IPS-20b (cell line): ENCODE measurements at regions not wholly inside any gene's neighbourhood (a gene's known extent, or its start where the extent isn't known, plus 50 kb on each side); places are given as distances from the start of the nearest gene placed in this dataset.

Experiments used
- H3K27ac ChIP-seq: one replicate; pipeline ENCODE4 v1.5.1; 2013; ENCODE audit warnings: low read length
- H3K27me3 ChIP-seq: 2 replicates; pipeline ENCODE4 v1.6.1; 2013; ENCODE audit warnings: mild to moderate bottlenecking, low read length, inconsistent platforms; ENCODE audit not compliant: insufficient read depth
- H3K36me3 ChIP-seq: 2 replicates; pipeline ENCODE4 v1.6.1; 2013; ENCODE audit warnings: low read depth, mild to moderate bottlenecking, inconsistent platforms, low read length, moderate library complexity; ENCODE audit not compliant: insufficient read depth
- H3K4me1 ChIP-seq: 2 replicates; pipeline ENCODE4 v1.6.1; 2013; ENCODE audit warnings: mild to moderate bottlenecking, control low read depth, inconsistent platforms, low read length, moderate library complexity; ENCODE audit not compliant: insufficient read depth
- H3K4me3 ChIP-seq: 2 replicates; pipeline ENCODE4 v1.5.1; 2013; ENCODE audit warnings: mild to moderate bottlenecking, low read length, inconsistent platforms
- H3K9ac ChIP-seq: 2 replicates; pipeline ENCODE4 v1.6.1; 2013; ENCODE audit warnings: low read depth, mild to moderate bottlenecking, inconsistent platforms, low read length, moderate library complexity
- H3K9me3 ChIP-seq: 2 replicates; pipeline ENCODE4 v1.6.1; 2013; ENCODE audit warnings: mild to moderate bottlenecking, low read depth, low read length, inconsistent platforms; ENCODE audit not compliant: insufficient read depth

DNA sequence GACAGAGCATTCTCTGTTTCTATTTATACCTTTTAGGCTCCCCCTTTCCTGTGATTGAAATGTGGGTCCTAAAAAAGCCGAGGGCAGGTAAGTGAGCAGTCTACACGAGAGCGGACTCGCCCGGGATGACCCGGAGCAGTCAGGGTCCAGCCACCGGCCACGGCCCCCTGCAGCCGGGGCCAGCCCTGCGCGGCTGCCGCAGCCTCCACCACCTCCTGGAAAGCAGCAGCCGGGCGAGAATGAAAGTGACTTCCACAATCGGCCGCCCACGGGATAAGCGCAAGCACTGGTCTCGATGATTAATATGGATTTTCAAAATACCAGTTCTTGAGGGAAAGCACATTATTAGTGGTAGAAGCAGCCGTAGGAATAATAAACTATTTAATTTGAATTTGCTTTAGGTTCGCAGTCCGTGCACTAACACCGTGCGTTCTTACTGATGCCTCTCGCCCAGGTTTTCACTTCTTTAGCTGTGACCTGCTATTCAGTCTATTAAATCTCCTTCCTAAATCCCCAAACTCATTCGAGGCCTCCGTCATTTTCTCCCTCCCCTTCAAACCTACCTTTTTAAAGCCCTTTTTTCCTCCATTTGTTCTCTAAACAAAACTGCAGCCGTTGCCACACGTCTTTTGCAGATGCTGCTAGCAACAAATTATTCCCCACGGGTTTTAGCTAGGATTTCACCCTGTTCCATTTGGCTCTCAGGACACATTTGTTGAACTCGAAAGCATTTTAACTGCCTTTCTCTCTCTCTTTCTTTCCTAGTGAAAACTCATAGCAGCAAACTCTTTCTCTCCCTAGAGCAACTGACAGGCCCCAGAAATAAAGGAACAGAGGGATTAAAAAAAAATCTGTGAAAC lies 1015.1 kb upstream of the PIK3C3 start:
- Histone ChIP-seq H3K4me1 (no peaks in the 10 kb centered on the region), H3K9ac (no peak overlapping the region), H3K9me3 (no peaks in the 10 kb centered on the region), H3K4me3 (no peak overlapping the region), H3K27me3 (no peaks in the 10 kb centered on the region), H3K27ac (no peak overlapping the region), H3K36me3 (no peaks in the 10 kb centered on the region)

DNA sequence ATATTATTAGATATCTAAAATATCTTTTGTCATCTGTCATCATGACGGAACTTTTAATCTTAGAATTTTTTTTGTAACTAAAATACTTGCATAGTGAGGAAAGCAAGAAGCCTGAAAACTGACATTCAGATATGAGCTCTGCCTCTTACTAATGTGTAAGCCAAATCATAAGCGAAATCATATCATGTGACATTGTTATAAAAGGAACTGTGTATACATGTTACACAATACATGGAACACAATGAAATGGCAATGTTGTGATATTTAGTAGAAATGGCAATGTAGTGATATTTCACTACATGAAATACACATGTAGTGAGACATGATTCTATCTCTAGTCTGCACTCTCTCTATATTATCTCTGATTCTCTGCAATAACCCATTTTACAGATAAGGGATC lies 1016.4 kb upstream of the PIK3C3 start:
- H3K27ac ChIP-seq: no peak overlapping the region
- no peaks in the 10 kb centered on the region for H3K9me3 ChIP-seq
- H3K27me3 ChIP-seq: no peaks in the 10 kb centered on the region
- H3K9ac ChIP-seq: no peak overlapping the region
- H3K4me3 ChIP-seq: no peak overlapping the region
- no peaks in the 10 kb centered on the region for H3K4me1 ChIP-seq
- no peaks in the 10 kb centered on the region for H3K36me3 ChIP-seq

DNA sequence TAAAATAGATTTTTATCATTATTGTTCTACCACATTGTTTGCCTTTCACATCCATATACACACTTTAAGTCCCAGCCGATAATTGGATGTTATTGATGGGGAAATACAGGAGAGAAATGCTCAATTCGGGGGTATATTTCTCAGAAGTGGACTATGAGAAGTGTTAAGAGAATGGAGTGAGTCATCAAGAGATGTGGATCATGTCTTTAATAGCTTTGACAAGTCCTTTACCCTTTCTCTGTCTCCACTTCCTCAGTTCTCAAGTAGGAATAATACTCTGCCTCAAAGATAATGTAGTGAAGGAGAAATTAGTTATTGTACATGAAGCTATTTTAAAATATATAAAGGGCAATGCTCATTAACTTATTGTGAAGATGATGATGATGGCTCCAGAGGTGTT lies 1017.6 kb upstream of the PIK3C3 start:
- Histone ChIP-seq H3K27me3 (no peaks in the 10 kb centered on the region), H3K4me1 (no peaks in the 10 kb centered on the region), H3K27ac (no peak overlapping the region)

DNA sequence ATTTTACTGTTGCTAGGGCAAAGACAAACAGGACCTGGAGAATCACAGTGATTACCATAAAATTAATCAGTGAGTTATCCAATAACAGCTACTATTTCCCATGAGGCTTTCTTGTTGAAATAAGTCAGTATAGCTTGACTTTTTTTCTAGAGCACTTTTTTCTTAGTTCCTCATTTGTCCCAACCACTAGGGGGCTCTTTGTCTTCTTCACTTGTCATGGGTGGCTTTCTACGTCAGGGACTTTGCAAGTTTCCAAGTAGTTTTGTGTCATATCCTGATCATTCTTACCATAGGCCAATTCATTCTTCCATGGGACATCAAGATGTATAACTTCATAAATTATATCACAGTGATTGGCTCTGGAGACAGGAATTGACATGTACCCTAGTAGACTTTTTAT lies 1019.6 kb upstream of the PIK3C3 start:
- Histone ChIP-seq H3K27ac (no peak overlapping the region), H3K36me3 (no peaks in the 10 kb centered on the region), H3K4me1 (no peaks in the 10 kb centered on the region), H3K27me3 (no peaks in the 10 kb centered on the region), H3K4me3 (no peak overlapping the region), H3K9me3 (no peaks in the 10 kb centered on the region), H3K9ac (no peak overlapping the region)

More for the DNA sequence above, 1017.6 kb upstream of the PIK3C3 start:
- H3K4me3 ChIP-seq: no peak overlapping the region
- no peaks in the 10 kb centered on the region for H3K36me3 ChIP-seq
- no peaks in the 10 kb centered on the region for H3K9me3 ChIP-seq
- H3K9ac ChIP-seq: no peak overlapping the region

DNA sequence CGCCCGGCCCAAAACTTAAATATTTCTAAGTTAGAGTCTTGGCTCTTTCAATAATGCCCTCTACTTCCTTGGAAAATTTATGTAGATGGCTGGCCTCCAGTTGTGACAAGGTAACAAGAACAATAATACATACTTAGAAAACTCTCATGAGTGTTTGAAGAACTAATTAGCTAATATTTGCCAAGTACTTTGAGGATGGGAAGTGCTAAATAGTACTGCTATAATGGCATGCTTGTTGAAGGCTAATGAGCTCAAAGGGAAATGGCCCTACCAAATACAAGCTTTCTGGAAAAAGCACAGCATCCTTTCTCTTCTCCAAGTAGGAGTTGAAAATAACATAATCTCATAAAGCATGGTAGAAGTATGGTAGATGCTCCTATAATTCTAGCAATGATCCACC lies 1022.2 kb upstream of the PIK3C3 start:
- H3K27me3 ChIP-seq: no peaks in the 10 kb centered on the region
- no peak overlapping the region for H3K4me3 ChIP-seq
- no peak overlapping the region for H3K9ac ChIP-seq
- H3K27ac ChIP-seq: no peak overlapping the region
- H3K4me1 ChIP-seq: no peaks in the 10 kb centered on the region
- H3K9me3 ChIP-seq: no peaks in the 10 kb centered on the region
- no peaks in the 10 kb centered on the region for H3K36me3 ChIP-seq

DNA sequence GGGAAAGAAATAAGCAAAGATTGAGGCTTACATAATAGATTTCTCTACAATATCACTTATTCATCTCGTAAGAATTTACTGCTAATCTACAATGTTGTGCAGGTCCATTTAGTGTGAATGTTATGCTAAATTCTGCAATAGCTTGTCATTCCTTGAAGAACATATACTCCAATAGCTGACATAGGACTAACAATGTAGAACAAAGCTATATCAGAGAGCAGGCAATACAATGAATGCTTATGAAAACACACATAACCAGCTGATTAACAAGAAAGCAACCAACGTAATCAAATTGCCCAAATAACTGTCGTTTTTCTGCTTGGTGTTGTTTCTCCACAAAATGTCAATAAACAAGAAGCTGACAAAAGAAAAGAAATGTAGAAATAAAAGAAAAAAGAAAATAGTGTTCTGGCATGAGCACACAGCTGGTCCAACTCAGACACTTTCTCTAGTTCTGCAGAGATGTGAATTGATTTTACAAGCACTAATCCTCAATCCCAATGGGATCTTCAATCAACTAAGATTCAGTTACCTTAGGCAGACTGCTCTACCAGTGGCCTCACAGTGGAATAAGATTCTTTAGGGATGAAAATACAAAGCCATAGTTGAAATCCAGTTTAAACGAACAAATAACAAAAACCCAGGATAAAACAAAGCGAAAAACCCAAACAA lies 1024.7 kb upstream of the PIK3C3 start:
- Histone ChIP-seq H3K27ac (no peak overlapping the region), H3K9me3 (no peaks in the 10 kb centered on the region), H3K4me1 (no peaks in the 10 kb centered on the region), H3K36me3 (no peaks in the 10 kb centered on the region), H3K9ac (no peak overlapping the region), H3K27me3 (no peaks in the 10 kb centered on the region), H3K4me3 (no peak overlapping the region)

DNA sequence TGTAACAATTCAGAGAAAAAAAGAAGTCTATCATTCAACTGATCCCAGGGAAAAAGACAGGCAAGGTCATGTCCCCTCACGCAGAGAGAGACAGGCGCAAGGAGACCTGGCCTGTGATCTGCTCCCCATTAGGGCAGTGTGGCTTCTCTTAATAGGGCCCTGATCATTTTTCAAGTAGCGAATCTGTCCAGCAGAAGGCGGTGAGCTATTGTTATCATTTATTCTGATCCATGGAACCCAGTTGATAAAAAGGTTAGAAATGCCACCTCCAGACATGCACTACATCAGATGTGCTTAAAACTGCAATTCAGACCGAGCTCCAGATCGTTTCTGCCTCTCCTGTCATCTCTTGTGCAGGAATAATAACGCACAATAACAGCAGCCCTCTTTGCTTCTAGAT lies 1025.6 kb upstream of the PIK3C3 start:
- H3K9me3 ChIP-seq: no peaks in the 10 kb centered on the region
- H3K27me3 ChIP-seq: no peaks in the 10 kb centered on the region
- H3K4me1 ChIP-seq: no peaks in the 10 kb centered on the region
- H3K9ac ChIP-seq: no peak overlapping the region
- no peak overlapping the region for H3K27ac ChIP-seq
- no peak overlapping the region for H3K4me3 ChIP-seq
- no peaks in the 10 kb centered on the region for H3K36me3 ChIP-seq

DNA sequence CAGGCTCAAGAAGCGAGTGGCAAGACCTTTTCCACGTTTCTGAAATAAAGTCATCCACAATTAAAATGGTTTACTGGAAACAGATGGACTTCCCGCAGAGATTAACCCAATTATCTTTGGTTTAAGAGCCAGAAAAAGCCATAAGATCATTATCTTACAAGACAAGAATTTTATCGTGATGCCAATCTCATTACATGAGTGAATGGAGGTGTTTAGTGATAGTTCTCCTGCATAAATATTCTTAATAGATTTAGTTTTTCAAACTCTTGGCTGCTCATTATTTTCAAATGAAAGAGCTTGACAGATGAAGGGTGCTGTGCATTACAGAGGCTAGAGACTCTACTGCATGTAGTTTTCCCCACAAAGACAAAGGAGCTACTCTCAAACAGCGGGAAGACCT lies 1028.4 kb upstream of the PIK3C3 start:
- H3K4me1 ChIP-seq: no peaks in the 10 kb centered on the region
- H3K4me3 ChIP-seq: no peak overlapping the region
- H3K27me3 ChIP-seq: no peaks in the 10 kb centered on the region
- H3K9ac ChIP-seq: no peak overlapping the region
- H3K36me3 ChIP-seq: no peaks in the 10 kb centered on the region
- no peak overlapping the region for H3K27ac ChIP-seq
- no peaks in the 10 kb centered on the region for H3K9me3 ChIP-seq

DNA sequence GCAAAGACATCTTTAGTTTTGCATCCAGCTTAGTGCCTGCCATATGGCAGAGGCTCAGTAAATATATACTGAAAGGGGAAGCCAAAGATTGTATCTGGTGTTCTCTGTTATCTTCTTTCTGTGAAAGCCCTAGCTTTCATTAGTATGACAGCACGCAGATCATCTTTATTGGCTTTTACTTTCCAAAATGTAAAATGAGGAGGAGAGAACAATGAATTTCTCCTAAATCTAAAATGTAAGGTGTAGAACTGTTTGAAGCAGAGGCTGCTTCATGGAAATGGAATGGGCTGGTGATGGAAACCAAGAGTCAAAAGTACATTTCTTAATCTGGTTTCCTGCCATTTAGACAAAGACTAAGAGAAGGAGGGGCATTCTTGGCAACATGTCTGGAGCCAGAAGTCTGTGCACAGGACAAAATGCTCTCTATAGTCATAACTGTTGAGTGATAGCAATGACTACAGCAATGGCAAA lies 1029.9 kb upstream of the PIK3C3 start:
- Histone ChIP-seq H3K4me1 (no peaks in the 10 kb centered on the region), H3K27ac (no peak overlapping the region), H3K27me3 (no peaks in the 10 kb centered on the region)

DNA sequence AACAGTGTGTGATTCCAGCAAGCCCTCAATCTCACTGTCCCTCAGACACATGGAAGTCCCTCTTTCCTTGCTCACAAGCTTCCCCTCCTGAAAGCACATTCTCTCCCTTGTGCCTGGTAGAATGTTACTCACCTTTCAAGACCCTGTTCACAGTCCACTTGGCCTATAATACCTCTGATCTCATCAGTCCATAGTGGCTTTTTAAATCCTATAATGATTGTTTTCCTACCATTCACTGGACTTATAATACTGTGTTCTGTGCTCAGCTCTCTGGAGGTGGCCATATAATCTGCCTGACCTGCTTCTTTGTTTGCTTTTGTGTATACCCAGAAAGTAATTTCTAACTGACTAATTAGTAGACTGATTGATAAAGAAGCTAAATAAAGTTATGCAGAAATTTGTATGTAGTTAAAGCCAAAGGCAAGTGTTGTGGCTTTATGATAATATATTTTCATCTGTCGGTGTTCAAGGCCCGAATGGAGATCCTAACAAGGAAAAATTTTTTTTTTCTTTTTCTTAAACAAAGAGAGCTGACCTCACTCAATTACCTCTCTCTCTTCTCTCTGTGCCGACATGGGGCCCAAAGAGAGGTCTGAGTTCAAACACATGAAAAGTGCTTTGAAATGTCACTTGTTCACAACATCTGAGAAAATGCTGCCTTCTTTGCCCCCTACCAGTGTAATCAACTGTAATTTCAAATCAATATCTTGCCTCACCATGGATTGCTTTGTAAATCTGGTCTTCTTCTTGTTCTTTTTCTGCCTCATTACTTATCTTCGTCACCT lies 1033.0 kb upstream of the PIK3C3 start:
- no peak overlapping the region for H3K4me3 ChIP-seq
- H3K27ac ChIP-seq: no peak overlapping the region
- no peaks in the 10 kb centered on the region for H3K36me3 ChIP-seq
- H3K4me1 ChIP-seq: no peaks in the 10 kb centered on the region
- H3K9ac ChIP-seq: no peak overlapping the region
- H3K27me3 ChIP-seq: no peaks in the 10 kb centered on the region
- H3K9me3 ChIP-seq: no peaks in the 10 kb centered on the region

More for the DNA sequence above, 1029.9 kb upstream of the PIK3C3 start:
- Histone ChIP-seq H3K9ac (no peak overlapping the region), H3K4me3 (no peak overlapping the region), H3K36me3 (no peaks in the 10 kb centered on the region), H3K9me3 (no peaks in the 10 kb centered on the region)

DNA sequence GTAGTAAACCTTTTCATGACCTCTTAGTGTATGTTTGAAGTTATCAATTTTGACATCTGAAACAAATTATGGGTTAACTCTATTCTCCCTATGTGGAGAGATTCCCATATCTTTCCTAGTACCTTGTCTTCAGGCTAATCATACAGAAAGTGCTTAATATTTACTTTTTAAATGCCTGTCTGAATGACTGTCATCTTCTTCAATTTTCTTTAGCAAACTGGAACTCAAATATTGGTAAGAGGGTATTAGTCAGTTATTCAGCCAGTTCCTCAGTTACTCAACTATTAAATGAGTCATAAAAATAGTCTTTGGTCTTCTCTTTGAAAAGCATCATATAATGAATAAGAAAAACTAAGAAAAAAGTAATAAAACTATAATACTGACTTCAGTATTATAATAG lies 1038.0 kb upstream of the PIK3C3 start:
- no peaks in the 10 kb centered on the region for H3K4me1 ChIP-seq
- H3K36me3 ChIP-seq: no peaks in the 10 kb centered on the region
- H3K9me3 ChIP-seq: no peaks in the 10 kb centered on the region
- no peaks in the 10 kb centered on the region for H3K27me3 ChIP-seq
- no peak overlapping the region for H3K27ac ChIP-seq
- H3K4me3 ChIP-seq: no peak overlapping the region
- H3K9ac ChIP-seq: no peak overlapping the region
